H1 (cell line): ENCODE measurements at regions not wholly inside any gene's neighbourhood (a gene's known extent, or its start where the extent isn't known, plus 50 kb on each side); places are given as distances from the start of the nearest gene placed in this dataset.
"Not testable (repeated sequence)": the region's sequence is repeated elsewhere in the genome, so short reads cannot be mapped to it uniquely, and the experiment has no call there.

Source experiments
- CTCF ChIA-PET: fragments of 300-600 bp; sonication (Branson Sonifier 250); formaldehyde crosslinking; loops from one replicate; lab custom pipeline; 2021; ENCODE audit not compliant: partially characterized antibody; lab: Charles Lee
- POLR2A ChIA-PET: fragments of 300-600 bp; sonication (Branson Sonifier 250); formaldehyde crosslinking; loops from one replicate; lab custom pipeline; 2021; ENCODE audit warnings: inconsistent platforms; ENCODE audit not compliant: partially characterized antibody; lab: Charles Lee
- DNase-seq, 2 experiments: peaks; one replicate each; pipeline versions ENCODE4 v3.0.0 to v3.0.0-alpha.2; 2010 to 2022; ENCODE audit warnings: low spot score in 2 of 2, low read depth in 1 of 2, mixed read lengths in 1 of 2
- FAIRE-seq: peaks from 2 replicates; lab custom pipeline; 2011; peaks lifted over from hg19 to GRCh38; lab: Jason Lieb, UNC
- H2AFZ ChIP-seq: 2 replicates; pipeline ENCODE4 v1.8.1; 2012; ENCODE audit warnings: low read length, inconsistent platforms
- H2AK5ac ChIP-seq: 2 replicates; pipeline ENCODE4 v1.6.1; 2013; ENCODE audit warnings: low read depth, low read length
- H2BK120ac ChIP-seq: replicated peaks from 2 replicates; pipeline ENCODE3; 2013; ENCODE audit warnings: low read depth, low read length, inconsistent platforms
- H2BK12ac ChIP-seq: 2 replicates; pipeline ENCODE4 v1.6.1; 2013; ENCODE audit warnings: low read depth, low read length
- H2BK15ac ChIP-seq: 2 replicates; pipeline ENCODE4 v1.6.1; 2013; ENCODE audit warnings: low read length
- H2BK20ac ChIP-seq: 2 replicates; pipeline ENCODE4 v1.6.1; 2013; ENCODE audit warnings: low read length
- H2BK5ac ChIP-seq: 2 replicates; pipeline ENCODE4 v1.6.1; 2013; ENCODE audit warnings: low read depth, low read length
- H3K14ac ChIP-seq: 2 replicates; pipeline ENCODE4 v1.6.1; 2013; ENCODE audit warnings: inconsistent platforms; ENCODE audit not compliant: insufficient read length
- H3K18ac ChIP-seq: 2 replicates; pipeline ENCODE4 v1.6.1; 2013; ENCODE audit warnings: low read length; ENCODE audit errors: extremely low read depth
- H3K23ac ChIP-seq: 2 replicates; pipeline ENCODE4 v1.6.1; 2013; ENCODE audit warnings: inconsistent platforms; ENCODE audit not compliant: insufficient read length
- H3K23me2 ChIP-seq: 2 replicates; pipeline ENCODE4 v1.6.1; 2013; ENCODE audit warnings: low read depth, low read length
- H3K27ac ChIP-seq: 2 replicates; pipeline ENCODE4 v1.6.1; 2011; ENCODE audit warnings: low read depth, low read length, inconsistent platforms
- H3K27me3 ChIP-seq, 4 experiments: replicated peaks in 1 of 4; 1 replicate in 1 of 4; 2 replicates in 3 of 4; pipeline versions ENCODE4 v1.6.1 to v1.8.1; 2011 to 2013; ENCODE audit warnings: low read length in 3 of 4, mild to moderate bottlenecking in 3 of 4, inconsistent platforms in 2 of 4, mixed read lengths in 2 of 4, moderate library complexity in 1 of 4; ENCODE audit not compliant: control insufficient read depth in 3 of 4, insufficient read depth in 3 of 4; ENCODE audit errors: extremely low read depth in 1 of 4
- H3K36me3 ChIP-seq, 4 experiments: 2 replicates each; pipeline versions ENCODE4 v1.6.1 to v1.8.1; 2011 to 2013; ENCODE audit warnings: mild to moderate bottlenecking in 4 of 4, low read length in 3 of 4, moderate library complexity in 2 of 4, control low read depth in 1 of 4, inconsistent platforms in 1 of 4; ENCODE audit not compliant: insufficient read depth in 4 of 4, control insufficient read depth in 2 of 4
- H3K4ac ChIP-seq: replicated peaks from 2 replicates; pipeline ENCODE3; 2013; ENCODE audit warnings: low read length, low read depth, mixed read lengths, inconsistent platforms; ENCODE audit not compliant: insufficient read length
- H3K4me1 ChIP-seq, 4 experiments: replicated peaks in 1 of 4; 1 replicate in 1 of 4; 2 replicates in 3 of 4; pipeline versions ENCODE4 v1.6.1 to v1.8.1; 2011 to 2013; ENCODE audit warnings: low read length in 3 of 4, inconsistent platforms in 2 of 4, mixed read lengths in 1 of 4; ENCODE audit not compliant: insufficient read depth in 4 of 4, control insufficient read depth in 3 of 4
- H3K4me2 ChIP-seq, 2 experiments: 2 replicates each; pipeline versions ENCODE4 v1.6.1 to v1.8.1; 2011 to 2013; ENCODE audit warnings: low read depth in 2 of 2, low read length in 2 of 2, control low read depth in 1 of 2, inconsistent platforms in 1 of 2, mild to moderate bottlenecking in 1 of 2; ENCODE audit not compliant: insufficient read depth in 1 of 2
- H3K4me3 ChIP-seq, 4 experiments: fragments of 200-600, 300-600 bp in 1 of 4; sonication (generic), shearing (Covaris generic), sonication (Bioruptor Twin) in 1 of 4; 2 replicates each; pipeline versions ENCODE4 v1.5.1 to v1.8.1; 2011 to 2016; ENCODE audit warnings: low read length in 4 of 4, low read depth in 3 of 4, control low read depth in 2 of 4, inconsistent platforms in 2 of 4, mild to moderate bottlenecking in 2 of 4, mixed read lengths in 1 of 4, moderate library complexity in 1 of 4; ENCODE audit not compliant: insufficient read depth in 2 of 4; ENCODE audit errors: extremely low read depth in 1 of 4
- H3K56ac ChIP-seq: replicated peaks from 2 replicates; pipeline ENCODE3; 2013; ENCODE audit warnings: low read depth, mild to moderate bottlenecking, mixed read lengths, low read length, inconsistent platforms; ENCODE audit not compliant: insufficient read length
- H3K79me1 ChIP-seq: 2 replicates; pipeline ENCODE4 v1.6.1; 2013; ENCODE audit warnings: low read depth, low read length, control low read depth
- H3K79me2 ChIP-seq, 2 experiments: 2 replicates each; pipeline versions ENCODE4 v1.6.1 to v1.8.1; 2012 to 2013; ENCODE audit warnings: low read length in 2 of 2, mild to moderate bottlenecking in 2 of 2, inconsistent platforms in 1 of 2; ENCODE audit not compliant: insufficient read depth in 2 of 2, control insufficient read depth in 1 of 2
- H3K9ac ChIP-seq, 4 experiments: replicated peaks in 1 of 4; 1 replicate in 1 of 4; 2 replicates in 3 of 4; pipeline versions ENCODE4 v1.6.1 to v1.8.1; 2011 to 2013; ENCODE audit warnings: low read depth in 3 of 4, low read length in 3 of 4, control low read depth in 2 of 4, mild to moderate bottlenecking in 2 of 4, moderate library complexity in 2 of 4, inconsistent platforms in 1 of 4; ENCODE audit errors: extremely low read depth in 1 of 4
- H3K9me3 ChIP-seq, 2 experiments: 2 replicates each; pipeline versions ENCODE4 v1.6.1 to v1.8.1; 2012 to 2013; ENCODE audit warnings: mild to moderate bottlenecking in 2 of 2, moderate library complexity in 2 of 2, control low read depth in 1 of 2, inconsistent platforms in 1 of 2, low read depth in 1 of 2, low read length in 1 of 2, mixed read lengths in 1 of 2; ENCODE audit not compliant: insufficient read depth in 2 of 2
- H4K20me1 ChIP-seq, 2 experiments: replicated peaks in 1 of 2; 2 replicates each; pipeline versions ENCODE3 to v1.8.1; 2011 to 2013; ENCODE audit warnings: inconsistent platforms in 2 of 2, low read length in 2 of 2, mild to moderate bottlenecking in 1 of 2; ENCODE audit not compliant: insufficient read depth in 2 of 2, control insufficient read depth in 1 of 2
- H4K5ac ChIP-seq: 2 replicates; pipeline ENCODE4 v1.6.1; 2013; ENCODE audit warnings: low read length, low read depth, mixed read lengths, inconsistent platforms; ENCODE audit not compliant: insufficient read length
- H4K8ac ChIP-seq: 2 replicates; pipeline ENCODE4 v1.8.0; 2013; ENCODE audit warnings: mild to moderate bottlenecking, moderate library complexity, low read length, inconsistent platforms; ENCODE audit not compliant: insufficient read depth; ENCODE audit errors: extremely low read depth
- H4K91ac ChIP-seq: replicated peaks from 2 replicates; pipeline ENCODE3; 2013; ENCODE audit warnings: low read length, mixed read lengths, inconsistent platforms; ENCODE audit not compliant: insufficient read length
- WGBS, 2 experiments: shearing (Covaris generic) in 1 of 2; methylation state at CpG; one replicate each; pipeline versions ENCODE4 v1.1.6 to v1.1.7; 2013 to 2015; ENCODE audit warnings: low lambda C conversion rate in 2 of 2, mixed read lengths in 2 of 2, inconsistent platforms in 1 of 2, low coverage in 1 of 2, missing lambda C conversion rate in 1 of 2; ENCODE audit not compliant: insufficient replicate concordance in 2 of 2, insufficient coverage in 1 of 2, insufficient read length in 1 of 2; ENCODE audit errors: extremely low coverage in 1 of 2, missing lambda C conversion rate in 1 of 2; 5-methylcytosine and 5-hydroxymethylcytosine counted together

DNA sequence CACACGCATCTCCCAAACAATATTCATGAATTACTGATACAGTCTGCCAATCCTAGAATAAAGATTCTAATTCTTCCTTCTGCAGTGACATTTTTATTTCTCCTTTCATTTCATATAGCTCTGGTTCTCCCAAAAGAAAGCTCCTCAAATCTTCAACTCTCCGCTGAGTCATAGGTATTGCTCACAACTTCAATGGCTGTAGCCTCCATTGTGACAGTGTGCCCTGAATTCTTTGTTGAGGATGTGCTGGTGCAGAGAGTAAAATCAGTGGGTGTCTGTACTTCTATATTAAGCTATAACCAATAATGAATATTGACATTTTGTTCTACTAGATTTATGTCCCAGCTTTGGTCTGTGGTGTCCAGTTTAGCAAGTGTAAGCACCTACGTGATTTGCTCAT is 733.3 kb upstream of the CDH18 start:
- H3K36me3 ChIP-seq, H3K4me1 ChIP-seq, H3K23ac ChIP-seq, H3K56ac ChIP-seq, H3K4me3 ChIP-seq, H2BK20ac ChIP-seq, H3K14ac ChIP-seq, H3K9me3 ChIP-seq, H3K27me3 ChIP-seq, H3K4ac ChIP-seq, H4K5ac ChIP-seq, H3K79me2 ChIP-seq, H3K4me2 ChIP-seq, H4K8ac ChIP-seq, H3K23me2 ChIP-seq, H4K20me1 ChIP-seq, H3K79me1 ChIP-seq, FAIRE-seq, POLR2A ChIA-PET, H4K91ac ChIP-seq, H3K18ac ChIP-seq, CTCF ChIA-PET, H3K9ac ChIP-seq, H2BK120ac ChIP-seq, H2BK15ac ChIP-seq, H3K27ac ChIP-seq, H2AK5ac ChIP-seq, DNase-seq, H2AFZ ChIP-seq, H2BK5ac ChIP-seq, H2BK12ac ChIP-seq: not testable (repeated sequence)
- WGBS, 2 experiments: 98% methylated on average over 2 of the region's 3 CpGs; no CpG with 5 or more reads in 1 of the 2 experiments

DNA sequence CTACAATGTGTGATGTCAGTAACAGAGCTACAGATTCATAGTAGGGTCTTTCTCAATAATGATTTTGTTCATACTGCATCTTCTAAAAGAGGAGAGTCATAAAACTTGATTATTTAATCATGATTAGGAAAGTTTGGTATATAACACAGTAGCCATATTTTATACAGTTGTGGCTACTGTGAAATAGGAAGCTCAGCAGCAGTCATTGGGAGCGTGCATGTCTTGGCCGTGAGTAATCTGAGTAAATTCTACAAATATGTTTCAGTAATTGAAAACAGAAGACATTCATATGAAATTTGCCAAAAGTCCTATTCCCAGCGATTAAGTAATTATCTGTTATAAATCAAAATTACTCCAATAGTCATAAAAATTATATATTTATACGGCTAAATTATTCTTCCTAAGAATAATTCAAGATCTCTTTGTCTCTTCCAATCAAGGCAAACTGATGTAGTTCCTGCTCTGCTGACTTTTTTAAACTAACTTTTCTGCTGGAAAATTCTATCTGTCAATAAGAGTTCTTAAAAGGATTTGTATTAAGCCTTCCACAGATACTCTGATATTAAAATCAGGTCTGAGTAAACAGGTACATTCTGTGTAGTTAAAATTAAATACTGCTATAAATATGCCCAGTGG is 723.6 kb upstream of the CDH18 start:
- H2AFZ ChIP-seq, H3K9me3 ChIP-seq, H3K27ac ChIP-seq, POLR2A ChIA-PET, FAIRE-seq, H3K36me3 ChIP-seq, H2BK5ac ChIP-seq, H3K4me1 ChIP-seq, H3K23ac ChIP-seq, H3K79me1 ChIP-seq, H2AK5ac ChIP-seq, H3K4me3 ChIP-seq, H4K8ac ChIP-seq, H3K79me2 ChIP-seq, H3K9ac ChIP-seq, DNase-seq, H2BK15ac ChIP-seq, H2BK12ac ChIP-seq, H3K4me2 ChIP-seq, H4K91ac ChIP-seq, H2BK120ac ChIP-seq, H3K18ac ChIP-seq, H3K23me2 ChIP-seq, H3K56ac ChIP-seq, H2BK20ac ChIP-seq, H4K5ac ChIP-seq, H3K27me3 ChIP-seq, CTCF ChIA-PET, H3K14ac ChIP-seq, H4K20me1 ChIP-seq, H3K4ac ChIP-seq: not testable (repeated sequence)
- WGBS, 2 experiments: 81% methylated on average over 3 of the region's 4 CpGs; no CpG with 5 or more reads in 1 of the 2 experiments
